ENCODE measurements at regions not wholly inside any gene's neighbourhood (a gene's known extent, or its start where the extent isn't known, plus 50 kb on each side); places are given as distances from the start of the nearest gene placed in this dataset.

- DNase-seq, result no peak
Observed at GRCh38 chr3:144390786-144391185, 419.2 kb downstream of the DIPK2A start.

GRCh38 chr3:144391236-144391635, 419.6 kb downstream of the DIPK2A start:
- DNase-seq, result no peak

- no peak for DNase-seq
Observed at GRCh38 chr3:144394032-144394431, 422.4 kb downstream of the DIPK2A start.

GRCh38 chr3:144402430-144402829, 430.8 kb downstream of the DIPK2A start:
- DNase-seq, result no peak

GRCh38 chr3:144403040-144403457, 431.4 kb downstream of the DIPK2A start:
- no peak for DNase-seq

- no peak for DNase-seq
Observed at GRCh38 chr3:144407335-144407734, 435.7 kb downstream of the DIPK2A start.

GRCh38 chr3:144409319-144409718, 437.7 kb downstream of the DIPK2A start:
- DNase-seq, result no peak

GRCh38 chr3:144413068-144413467, 441.4 kb downstream of the DIPK2A start:
- no peak for DNase-seq

- peak; percentile 51 for DNase-seq
Observed at GRCh38 chr3:144415492-144415891, 443.9 kb downstream of the DIPK2A start.

- DNase-seq, result no peak
Observed at GRCh38 chr3:144424606-144425005, 453.0 kb downstream of the DIPK2A start.

- DNase-seq, result no peak
Observed at GRCh38 chr3:144426366-144426765, 454.7 kb downstream of the DIPK2A start.

- DNase-seq, result no peak
Observed at GRCh38 chr3:144426967-144427366, 455.3 kb downstream of the DIPK2A start.

GRCh38 chr3:144429719-144430121, 458.1 kb downstream of the DIPK2A start:
- DNase-seq, result no peak

GRCh38 chr3:144431134-144431533, 459.5 kb downstream of the DIPK2A start:
- no peak for DNase-seq

- DNase-seq, result no peak
Observed at GRCh38 chr3:144433006-144433405, 461.4 kb downstream of the DIPK2A start.

GRCh38 chr3:144437989-144438388, 466.4 kb downstream of the DIPK2A start:
- no peak for DNase-seq

GRCh38 chr3:144444061-144444460, 472.4 kb downstream of the DIPK2A start:
- no peak for DNase-seq

GRCh38 chr3:144444546-144444945, 472.9 kb downstream of the DIPK2A start:
- DNase-seq, result no peak

- DNase-seq, result no peak
Observed at GRCh38 chr3:144455841-144456440, 484.3 kb downstream of the DIPK2A start.

GRCh38 chr3:144457758-144458157, 486.1 kb downstream of the DIPK2A start:
- DNase-seq, result no peak

- no peak for DNase-seq
Observed at GRCh38 chr3:144458283-144458682, 486.7 kb downstream of the DIPK2A start.

- DNase-seq, result no peak
Observed at GRCh38 chr3:144462337-144462736, 490.7 kb downstream of the DIPK2A start.

GRCh38 chr3:144463911-144464310, 492.3 kb downstream of the DIPK2A start:
- DNase-seq, result peak; percentile 87

GRCh38 chr3:144466114-144466513, 494.5 kb downstream of the DIPK2A start:
- no peak for DNase-seq

- DNase-seq, result no peak
Observed at GRCh38 chr3:144466540-144466939, 494.9 kb downstream of the DIPK2A start.

GRCh38 chr3:144470666-144471065, 499.0 kb downstream of the DIPK2A start:
- peak; percentile 43 for DNase-seq

Data from DMS 273 treated with DMSO at 0.1 percent for 48 hours (cell line).